GM12878 (cell line): ENCODE measurements at regions not wholly inside any gene's neighbourhood (a gene's known extent, or its start where the extent isn't known, plus 50 kb on each side); places are given as distances from the start of the nearest gene placed in this dataset.

Source experiments
- CTCF ChIP-seq, 3 experiments: IDR thresholded peaks in 2 of 3; conservative IDR thresholded peaks in 1 of 3; 2 replicates each; pipeline ENCODE4 v1.5.1; 2011; ENCODE audit warnings: low read depth in 3 of 3, low read length in 3 of 3, mild to moderate bottlenecking in 3 of 3, control low read depth in 2 of 3, moderate library complexity in 2 of 3, inconsistent platforms in 1 of 3, mixed read lengths in 1 of 3; ENCODE audit not compliant: control insufficient read depth in 2 of 3, insufficient read depth in 1 of 3; ENCODE audit errors: extremely low read depth in 1 of 3
- HCFC1 ChIP-seq: fragments of 150-350 bp; IDR thresholded peaks from 2 replicates; pipeline ENCODE4 v1.6.1; 2014; ENCODE audit warnings: low read length
- MAX ChIP-seq: IDR thresholded peaks from 2 replicates; pipeline ENCODE4 v1.6.1; 2012; ENCODE audit warnings: low read depth, low read length, improper control_type of control experiment
- MYC ChIP-seq: IDR thresholded peaks from 2 replicates; pipeline ENCODE4 v1.6.1; 2011; ENCODE audit warnings: mild to moderate bottlenecking, low read length, moderate library complexity, inconsistent platforms; ENCODE audit not compliant: insufficient read depth, insufficient replicate concordance, insufficient read length, severe bottlenecking
- NR2C1 ChIP-seq: fragments of 450-650 bp; IDR thresholded peaks from 2 replicates; pipeline ENCODE4 v1.6.1; 2017; ENCODE audit warnings: antibody characterized with exemption, mild to moderate bottlenecking, moderate library complexity
- POLR2A ChIP-seq: IDR thresholded peaks from 2 replicates; pipeline ENCODE4 v1.6.1; 2011; ENCODE audit warnings: low read depth, mild to moderate bottlenecking, low read length
- POLR2AphosphoS2 ChIP-seq: IDR thresholded peaks from 2 replicates; pipeline ENCODE4 v1.6.1; 2011; ENCODE audit warnings: low read depth, mild to moderate bottlenecking, low read length, improper control_type of control experiment, moderate library complexity
- POLR2AphosphoS5 ChIP-seq: IDR thresholded peaks from 2 replicates; pipeline ENCODE4 v1.6.1; 2011; ENCODE audit warnings: mild to moderate bottlenecking, low read length, inconsistent platforms
- RELA ChIP-seq: fragments of 450-650 bp; IDR thresholded peaks from 2 replicates; pipeline ENCODE4 v1.8.0; 2014; ENCODE audit warnings: borderline replicate concordance; ENCODE audit not compliant: partially characterized antibody
- RFX5 ChIP-seq: IDR thresholded peaks from 2 replicates; pipeline ENCODE4 v1.6.1; 2011; ENCODE audit warnings: low read depth, low read length, improper control_type of control experiment
- SMC3 ChIP-seq: IDR thresholded peaks from 2 replicates; pipeline ENCODE4 v1.6.1; 2011; ENCODE audit warnings: low read length, improper control_type of control experiment, borderline replicate concordance
- YY1 ChIP-seq: IDR thresholded peaks from 2 replicates; pipeline ENCODE4 v1.6.1; 2011; ENCODE audit warnings: low read depth, mild to moderate bottlenecking, low read length

GRCh38 chr13:24615114-24615513 lies 65.1 kb upstream of the ATP12A start:
- TF ChIP-seq YY1 (no peak), CTCF (IDR thresholded peaks at IDR 0.05 in 2 of 3, conservative IDR thresholded peaks at IDR 0.05 in 1 of 3; ENCODE audit: control insufficient read depth in 2 of 3, extremely low read depth in 1 of 3, insufficient read depth in 1 of 3, low read depth in 3 of 3, low read length in 3 of 3) (no peak), POLR2A (no peak), POLR2AphosphoS5 (no peak), MYC (no peak), NR2C1 (no peak), SMC3 (no peak), RFX5 (no peak), HCFC1 (no peak), MAX (no peak), RELA (no peak), POLR2AphosphoS2 (no peak)
